Fibroblast of pulmonary artery (primary cell): ENCODE measurements at regions not wholly inside any gene's neighbourhood (a gene's known extent, or its start where the extent isn't known, plus 50 kb on each side); places are given as distances from the start of the nearest gene placed in this dataset.

ENCODE experiments used
- DNase-seq: peaks from one replicate; pipeline ENCODE4 v3.0.0-alpha.2; 2010; ENCODE audit warnings: low read depth
- H3K4me3 ChIP-seq: replicated peaks from 2 replicates; pipeline ENCODE4 v1.5.1; 2011; ENCODE audit warnings: low read depth, mild to moderate bottlenecking, control low read depth, low read length, moderate library complexity
- TF ChIP-seq, protein P1 (sequence below): IDR thresholded peaks from 2 replicates; pipeline ENCODE4 v1.5.1; 2011; ENCODE audit warnings: mild to moderate bottlenecking, control low read depth, low read length, inconsistent platforms; ENCODE audit errors: missing control alignments

- TF ChIP-seq, protein P1, sequence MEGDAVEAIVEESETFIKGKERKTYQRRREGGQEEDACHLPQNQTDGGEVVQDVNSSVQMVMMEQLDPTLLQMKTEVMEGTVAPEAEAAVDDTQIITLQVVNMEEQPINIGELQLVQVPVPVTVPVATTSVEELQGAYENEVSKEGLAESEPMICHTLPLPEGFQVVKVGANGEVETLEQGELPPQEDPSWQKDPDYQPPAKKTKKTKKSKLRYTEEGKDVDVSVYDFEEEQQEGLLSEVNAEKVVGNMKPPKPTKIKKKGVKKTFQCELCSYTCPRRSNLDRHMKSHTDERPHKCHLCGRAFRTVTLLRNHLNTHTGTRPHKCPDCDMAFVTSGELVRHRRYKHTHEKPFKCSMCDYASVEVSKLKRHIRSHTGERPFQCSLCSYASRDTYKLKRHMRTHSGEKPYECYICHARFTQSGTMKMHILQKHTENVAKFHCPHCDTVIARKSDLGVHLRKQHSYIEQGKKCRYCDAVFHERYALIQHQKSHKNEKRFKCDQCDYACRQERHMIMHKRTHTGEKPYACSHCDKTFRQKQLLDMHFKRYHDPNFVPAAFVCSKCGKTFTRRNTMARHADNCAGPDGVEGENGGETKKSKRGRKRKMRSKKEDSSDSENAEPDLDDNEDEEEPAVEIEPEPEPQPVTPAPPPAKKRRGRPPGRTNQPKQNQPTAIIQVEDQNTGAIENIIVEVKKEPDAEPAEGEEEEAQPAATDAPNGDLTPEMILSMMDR, result no peak
- H3K4me3 ChIP-seq, result no peak overlapping the region
- DNase-seq, result no peak
These were observed 459.7 kb upstream of the HTR1E start for GRCh38 chr6:86477500-86478148.

GRCh38 chr6:86476311-86476710 lies 461.0 kb upstream of the HTR1E start:
- H3K4me3 ChIP-seq, result no peak overlapping the region
- TF ChIP-seq, protein P1, result no peak
- DNase-seq, result no peak

DNA sequence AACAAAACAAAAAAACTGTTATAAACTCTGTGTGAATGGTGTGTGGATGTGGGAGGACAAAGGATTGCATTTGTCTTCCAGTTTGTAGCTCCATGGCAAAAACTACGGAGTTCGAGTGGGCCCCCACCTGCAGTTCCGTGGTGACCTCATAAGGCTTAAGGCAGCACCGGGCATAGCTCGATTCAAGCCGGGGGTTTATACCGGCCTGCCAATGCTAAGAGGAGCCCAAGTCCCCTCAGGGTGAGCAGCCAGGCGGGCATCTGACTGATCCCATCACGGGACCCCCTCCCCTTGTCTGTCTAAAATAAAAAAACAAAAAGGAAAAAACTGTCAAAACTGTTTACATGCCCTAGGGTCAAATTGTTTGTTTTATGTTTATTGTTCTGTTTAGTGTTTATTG lies 463.2 kb upstream of the HTR1E start:
- H3K4me3 ChIP-seq, result no peak overlapping the region
- DNase-seq, result no peak
- TF ChIP-seq, protein P1, result no peak

- TF ChIP-seq, protein P1, result no peak
- DNase-seq, result no peak
- H3K4me3 ChIP-seq, result no peak overlapping the region
These were observed 465.5 kb upstream of the HTR1E start for GRCh38 chr6:86471791-86472190.

- H3K4me3 ChIP-seq, result no peak overlapping the region
- TF ChIP-seq, protein P1, result no peak
- no peak for DNase-seq
These were observed 477.4 kb upstream of the HTR1E start for GRCh38 chr6:86459978-86460377.

GRCh38 chr6:86456821-86457220 lies 480.5 kb upstream of the HTR1E start:
- H3K4me3 ChIP-seq, result no peak overlapping the region
- TF ChIP-seq, protein P1, result no peak
- no peak for DNase-seq

DNA sequence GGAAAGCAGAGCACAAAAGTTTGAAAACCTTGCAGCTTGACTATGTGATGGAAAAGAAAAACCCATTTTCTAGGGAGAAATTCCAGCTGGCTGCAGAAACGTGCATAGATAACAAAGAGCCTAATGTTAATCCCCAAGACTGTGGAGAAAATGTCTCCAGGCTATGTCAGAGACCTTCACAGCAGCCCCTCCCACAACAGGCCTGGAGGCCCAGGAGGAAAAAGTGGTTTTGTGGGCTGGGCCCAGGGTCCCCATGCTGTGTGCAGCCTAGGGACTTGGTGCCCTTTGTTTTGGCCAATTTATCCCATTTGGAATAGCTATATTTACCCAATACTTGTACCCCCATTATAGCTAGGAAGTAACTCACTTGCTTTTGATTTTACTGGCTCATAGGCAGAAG lies 484.1 kb upstream of the HTR1E start:
- no peak for DNase-seq
- TF ChIP-seq, protein P1, result no peak
- no peak overlapping the region for H3K4me3 ChIP-seq
